ENCODE measurements at regions not wholly inside any gene's neighbourhood (a gene's known extent, or its start where the extent isn't known, plus 50 kb on each side); places are given as distances from the start of the nearest gene placed in this dataset.

DNA sequence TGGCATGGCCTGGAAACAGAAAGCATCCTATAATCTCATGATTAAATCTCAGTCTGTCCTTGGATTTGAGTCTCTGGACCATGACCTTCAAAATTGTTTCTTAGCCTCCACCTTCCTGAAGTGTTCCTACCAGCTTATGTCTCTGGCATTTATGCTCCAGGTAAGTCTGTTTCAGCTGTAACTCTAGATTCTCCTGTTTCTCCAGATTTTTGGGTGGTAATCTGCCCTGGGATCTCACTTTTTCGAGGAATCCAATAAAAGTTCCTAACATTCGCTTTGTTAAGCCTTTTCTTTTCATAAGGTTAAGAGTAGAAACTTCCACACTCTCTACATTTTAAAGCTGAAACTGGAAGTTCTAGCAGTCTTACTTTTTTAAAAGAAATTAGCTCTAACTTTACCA is 318.5 kb downstream of the C6orf118 start:
- no peaks in the 10 kb centered on the region for H3K9me3 ChIP-seq (ENCODE audit: insufficient read depth, low read depth, low read length)
- H3K4me3 ChIP-seq (ENCODE audit: low read length, poor library complexity, severe bottlenecking): no peak overlapping the region
- H3F3A ChIP-seq (ENCODE audit: low read depth): no peaks in the 10 kb centered on the region
- TF ChIP-seq EZH2phosphoT487 (IDR thresholded peaks at IDR 0.05; ENCODE audit: borderline replicate concordance): no peak
- TF ChIP-seq, protein P1, sequence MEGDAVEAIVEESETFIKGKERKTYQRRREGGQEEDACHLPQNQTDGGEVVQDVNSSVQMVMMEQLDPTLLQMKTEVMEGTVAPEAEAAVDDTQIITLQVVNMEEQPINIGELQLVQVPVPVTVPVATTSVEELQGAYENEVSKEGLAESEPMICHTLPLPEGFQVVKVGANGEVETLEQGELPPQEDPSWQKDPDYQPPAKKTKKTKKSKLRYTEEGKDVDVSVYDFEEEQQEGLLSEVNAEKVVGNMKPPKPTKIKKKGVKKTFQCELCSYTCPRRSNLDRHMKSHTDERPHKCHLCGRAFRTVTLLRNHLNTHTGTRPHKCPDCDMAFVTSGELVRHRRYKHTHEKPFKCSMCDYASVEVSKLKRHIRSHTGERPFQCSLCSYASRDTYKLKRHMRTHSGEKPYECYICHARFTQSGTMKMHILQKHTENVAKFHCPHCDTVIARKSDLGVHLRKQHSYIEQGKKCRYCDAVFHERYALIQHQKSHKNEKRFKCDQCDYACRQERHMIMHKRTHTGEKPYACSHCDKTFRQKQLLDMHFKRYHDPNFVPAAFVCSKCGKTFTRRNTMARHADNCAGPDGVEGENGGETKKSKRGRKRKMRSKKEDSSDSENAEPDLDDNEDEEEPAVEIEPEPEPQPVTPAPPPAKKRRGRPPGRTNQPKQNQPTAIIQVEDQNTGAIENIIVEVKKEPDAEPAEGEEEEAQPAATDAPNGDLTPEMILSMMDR (conservative IDR thresholded peaks at IDR 0.05; ENCODE audit: low read length): no peak
- no peaks in the 10 kb centered on the region for H3K27me3 ChIP-seq (ENCODE audit: insufficient read depth, low read length, poor library complexity, severe bottlenecking)
- H3K9ac ChIP-seq (ENCODE audit: low read depth, low read length, poor library complexity, severe bottlenecking): no peak overlapping the region
- no peaks in the 10 kb centered on the region for H3K4me1 ChIP-seq (ENCODE audit: insufficient read depth, low read length, poor library complexity, severe bottlenecking)
- H3K79me2 ChIP-seq (ENCODE audit: insufficient read depth, low read length): no peaks in the 10 kb centered on the region
- H3K36me3 ChIP-seq (ENCODE audit: insufficient read depth, low read length): no peaks in the 10 kb centered on the region
- no peak overlapping the region for H2AFZ ChIP-seq (ENCODE audit: low read length)
- H3K4me2 ChIP-seq (ENCODE audit: low read depth, low read length, poor library complexity, severe bottlenecking): no peak overlapping the region
- H4K20me1 ChIP-seq (ENCODE audit: insufficient read depth, low read length, poor library complexity, severe bottlenecking): no peaks in the 10 kb centered on the region
- H3K9me2 ChIP-seq (replicated peaks; ENCODE audit: low read depth, low read length): 0 out of 2 replicates have a peak, but pooled peaks cover 4% of the 10 kb centered on the region

DNA sequence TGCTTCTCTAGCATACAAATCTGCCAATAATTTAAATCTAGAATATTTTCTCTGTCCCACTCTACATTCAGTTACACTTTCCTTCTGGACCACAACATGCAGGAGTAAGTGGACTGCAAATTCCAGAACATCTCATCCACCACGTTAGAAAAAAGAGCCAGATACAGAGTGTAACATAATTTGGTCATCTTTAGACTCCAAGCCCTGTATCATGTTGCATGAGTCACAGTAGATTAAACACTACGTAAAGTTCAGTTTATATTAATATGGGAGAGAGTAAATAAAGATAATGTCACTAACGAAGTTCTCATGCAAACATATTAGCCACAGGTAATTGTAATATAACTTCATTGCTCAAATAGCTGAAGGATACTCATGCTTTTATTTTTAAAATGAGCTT is 327.0 kb downstream of the C6orf118 start:
- TF ChIP-seq EZH2phosphoT487 (IDR thresholded peaks at IDR 0.05; ENCODE audit: borderline replicate concordance): no peak
- TF ChIP-seq, protein P1 (conservative IDR thresholded peaks at IDR 0.05; ENCODE audit: low read length): no peak
- Histone ChIP-seq H3K79me2 (ENCODE audit: insufficient read depth, low read length) (no peaks in the 10 kb centered on the region), H4K20me1 (ENCODE audit: insufficient read depth, low read length, poor library complexity, severe bottlenecking) (no peaks in the 10 kb centered on the region), H3F3A (ENCODE audit: low read depth) (no peaks in the 10 kb centered on the region), H3K27me3 (ENCODE audit: insufficient read depth, low read length, poor library complexity, severe bottlenecking) (no peaks in the 10 kb centered on the region), H2AFZ (ENCODE audit: low read length) (no peak overlapping the region), H3K4me2 (ENCODE audit: low read depth, low read length, poor library complexity, severe bottlenecking) (no peak overlapping the region), H3K9me2 (replicated peaks; ENCODE audit: low read depth, low read length) (0 out of 2 replicates have a peak, but pooled peaks cover 4% of the 10 kb centered on the region), H3K4me3 (ENCODE audit: low read length, poor library complexity, severe bottlenecking) (no peak overlapping the region), H3K9ac (ENCODE audit: low read depth, low read length, poor library complexity, severe bottlenecking) (no peak overlapping the region), H3K36me3 (ENCODE audit: insufficient read depth, low read length) (no peaks in the 10 kb centered on the region), H3K9me3 (ENCODE audit: insufficient read depth, low read depth, low read length) (no peaks in the 10 kb centered on the region), H3K4me1 (ENCODE audit: insufficient read depth, low read length, poor library complexity, severe bottlenecking) (no peaks in the 10 kb centered on the region)

DNA sequence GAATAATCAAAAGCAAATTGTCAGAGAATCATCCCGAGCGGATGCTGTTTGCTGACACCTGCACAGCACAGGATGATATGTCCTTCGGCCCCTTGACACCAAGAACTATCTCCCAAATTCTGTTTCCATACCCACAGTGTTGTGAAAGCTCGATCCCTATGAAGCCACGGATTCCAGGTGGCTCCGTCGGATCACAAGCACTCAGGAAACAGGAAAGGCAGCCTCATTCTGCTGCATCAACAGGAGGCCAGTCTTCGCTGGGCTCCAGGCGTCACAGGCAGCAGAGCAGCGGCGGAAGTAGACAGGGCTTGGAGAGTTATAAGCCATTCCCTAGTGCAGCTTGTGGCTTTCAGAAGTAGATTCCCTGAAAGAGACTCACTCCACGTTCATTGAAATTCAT is 342.3 kb downstream of the C6orf118 start:
- H3K79me2 ChIP-seq (ENCODE audit: insufficient read depth, low read length): no peaks in the 10 kb centered on the region
- no peak for TF ChIP-seq EZH2phosphoT487 (IDR thresholded peaks at IDR 0.05; ENCODE audit: borderline replicate concordance)
- TF ChIP-seq, protein P1 (conservative IDR thresholded peaks at IDR 0.05; ENCODE audit: low read length): no peak
- no peaks in the 10 kb centered on the region for H3K36me3 ChIP-seq (ENCODE audit: insufficient read depth, low read length)
- H3K9ac ChIP-seq (ENCODE audit: low read depth, low read length, poor library complexity, severe bottlenecking): no peak overlapping the region
- H3K9me3 ChIP-seq (ENCODE audit: insufficient read depth, low read depth, low read length): no peaks in the 10 kb centered on the region
- H2AFZ ChIP-seq (ENCODE audit: low read length): no peak overlapping the region
- H3F3A ChIP-seq (ENCODE audit: low read depth): no peaks in the 10 kb centered on the region
- H3K4me3 ChIP-seq (ENCODE audit: low read length, poor library complexity, severe bottlenecking): no peak overlapping the region
- H3K4me2 ChIP-seq (ENCODE audit: low read depth, low read length, poor library complexity, severe bottlenecking): no peak overlapping the region
- H3K4me1 ChIP-seq (ENCODE audit: insufficient read depth, low read length, poor library complexity, severe bottlenecking): no peaks in the 10 kb centered on the region
- no peaks in the 10 kb centered on the region for H3K9me2 ChIP-seq (replicated peaks; ENCODE audit: low read depth, low read length)
- H3K27me3 ChIP-seq (ENCODE audit: insufficient read depth, low read length, poor library complexity, severe bottlenecking): no peaks in the 10 kb centered on the region
- H4K20me1 ChIP-seq (ENCODE audit: insufficient read depth, low read length, poor library complexity, severe bottlenecking): no peaks in the 10 kb centered on the region
